ENCODE measurements at regions not wholly inside any gene's neighbourhood (a gene's known extent, or its start where the extent isn't known, plus 50 kb on each side); places are given as distances from the start of the nearest gene placed in this dataset.

DNA sequence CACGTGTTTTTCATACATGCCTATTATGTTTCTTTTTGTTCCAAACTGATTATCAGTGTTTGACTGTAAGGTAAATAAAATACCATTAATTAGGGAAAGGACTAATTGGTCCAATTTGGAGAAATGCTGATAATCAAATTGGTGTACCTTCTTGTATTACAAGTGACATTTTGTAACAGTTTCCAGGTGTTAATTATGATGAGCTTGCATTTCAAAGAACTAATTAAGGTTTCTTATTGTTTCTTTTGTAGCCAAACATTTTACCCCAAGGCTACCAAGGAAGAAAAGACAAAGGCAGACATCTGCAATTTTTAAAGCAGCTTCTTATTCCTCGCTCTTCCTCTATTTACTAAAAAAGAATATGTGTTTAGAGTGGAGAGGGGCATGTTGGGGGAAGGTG, 88.7 kb upstream of the GRIK1 start:
- TF ChIP-seq, protein P1, sequence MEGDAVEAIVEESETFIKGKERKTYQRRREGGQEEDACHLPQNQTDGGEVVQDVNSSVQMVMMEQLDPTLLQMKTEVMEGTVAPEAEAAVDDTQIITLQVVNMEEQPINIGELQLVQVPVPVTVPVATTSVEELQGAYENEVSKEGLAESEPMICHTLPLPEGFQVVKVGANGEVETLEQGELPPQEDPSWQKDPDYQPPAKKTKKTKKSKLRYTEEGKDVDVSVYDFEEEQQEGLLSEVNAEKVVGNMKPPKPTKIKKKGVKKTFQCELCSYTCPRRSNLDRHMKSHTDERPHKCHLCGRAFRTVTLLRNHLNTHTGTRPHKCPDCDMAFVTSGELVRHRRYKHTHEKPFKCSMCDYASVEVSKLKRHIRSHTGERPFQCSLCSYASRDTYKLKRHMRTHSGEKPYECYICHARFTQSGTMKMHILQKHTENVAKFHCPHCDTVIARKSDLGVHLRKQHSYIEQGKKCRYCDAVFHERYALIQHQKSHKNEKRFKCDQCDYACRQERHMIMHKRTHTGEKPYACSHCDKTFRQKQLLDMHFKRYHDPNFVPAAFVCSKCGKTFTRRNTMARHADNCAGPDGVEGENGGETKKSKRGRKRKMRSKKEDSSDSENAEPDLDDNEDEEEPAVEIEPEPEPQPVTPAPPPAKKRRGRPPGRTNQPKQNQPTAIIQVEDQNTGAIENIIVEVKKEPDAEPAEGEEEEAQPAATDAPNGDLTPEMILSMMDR (IDR thresholded peaks at IDR 0.05; ENCODE audit: low read depth, low read length): no peak
- TF ChIP-seq EZH2phosphoT487 (IDR thresholded peaks at IDR 0.05; ENCODE audit: low read depth): no peak

All from OCI-LY3 (cell line).